Skeletal muscle satellite cell (primary cell): ENCODE measurements at regions not wholly inside any gene's neighbourhood (a gene's known extent, or its start where the extent isn't known, plus 50 kb on each side); places are given as distances from the start of the nearest gene placed in this dataset. TPM values are rescaled to one million over a fixed set of nuclear protein-coding genes. Genes with fewer than 3 reads are reported as not detected.

ENCODE experiments used
- H3K27me3 ChIP-seq: 2 replicates; pipeline ENCODE4 v1.7.0; 2013; ENCODE audit warnings: low read length; ENCODE audit not compliant: control insufficient read depth, insufficient read depth
- H3K36me3 ChIP-seq: 2 replicates; pipeline ENCODE4 v1.7.0; 2013; ENCODE audit warnings: mild to moderate bottlenecking, control low read depth, low read length; ENCODE audit not compliant: insufficient read depth
- H3K4me1 ChIP-seq: 2 replicates; pipeline ENCODE4 v1.7.0; 2013; ENCODE audit warnings: low read length; ENCODE audit not compliant: control insufficient read depth, insufficient read depth
- H3K4me2 ChIP-seq: 2 replicates; pipeline ENCODE4 v1.7.0; 2013; ENCODE audit warnings: mild to moderate bottlenecking, low read length
- H3K4me3 ChIP-seq: 2 replicates; pipeline ENCODE4 v1.7.0; 2013; ENCODE audit warnings: low read length
- H3K9ac ChIP-seq: 2 replicates; pipeline ENCODE4 v1.7.0; 2013; ENCODE audit warnings: mild to moderate bottlenecking, low read depth, low read length, moderate library complexity
- H3K9me3 ChIP-seq: replicated peaks from 2 replicates; pipeline ENCODE4 v1.7.0; 2013; ENCODE audit warnings: mild to moderate bottlenecking, control low read depth, low read length
- small RNA-seq: library from RNA; depleted of rRNA; stranded (forward); fragments of <200 nt; gene quantifications from one replicate; pipeline ENCODE3, GENCODE V24; 2012

DNA sequence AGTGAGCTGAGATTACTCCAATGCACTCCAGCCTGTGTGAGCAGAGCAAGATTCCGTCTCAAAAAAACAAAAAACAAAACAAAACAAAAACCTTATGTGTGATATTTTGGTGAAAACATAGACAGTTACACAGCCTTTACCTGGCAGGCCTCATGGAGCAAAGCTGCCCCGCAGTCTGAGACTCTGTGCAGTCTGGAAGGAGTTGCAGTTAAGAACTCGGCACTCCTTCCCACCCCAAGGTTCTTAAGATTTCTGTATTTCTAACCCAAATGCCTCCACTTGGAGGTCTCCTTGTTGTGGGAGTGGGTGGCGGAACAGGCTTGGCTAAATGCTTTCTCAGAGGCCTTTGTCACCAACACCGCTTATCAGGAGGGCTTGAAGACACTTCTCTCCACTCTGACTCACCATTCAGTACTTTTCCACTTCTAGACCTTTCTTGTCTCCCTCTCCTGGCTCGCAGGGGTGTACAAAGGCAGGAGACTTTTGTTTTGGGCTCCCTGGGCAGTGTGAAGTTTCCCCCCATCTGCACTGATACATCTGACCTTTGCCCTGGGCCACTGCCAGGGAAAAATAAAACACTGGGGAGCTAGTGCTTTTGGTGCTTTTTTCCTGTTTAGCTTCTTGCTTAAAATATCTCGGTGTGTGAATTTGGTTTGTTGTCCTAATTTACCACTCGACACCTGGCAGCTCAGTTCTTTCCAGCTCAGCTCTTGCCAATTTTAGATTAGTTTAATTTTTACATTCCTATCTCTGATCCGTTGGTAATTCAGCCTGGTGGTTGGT lies 51.3 kb upstream of the MAGI2 start:
- no peaks in the 10 kb centered on the region for H3K27me3 ChIP-seq
- H3K9ac ChIP-seq: no peak overlapping the region
- H3K36me3 ChIP-seq: no peaks in the 10 kb centered on the region
- H3K4me3 ChIP-seq: no peak overlapping the region
- no peak overlapping the region for H3K4me2 ChIP-seq
- no peaks in the 10 kb centered on the region for H3K9me3 ChIP-seq
- H3K4me1 ChIP-seq: peaks cover 19% of the 10 kb centered on the region

Small RNA genes in the stretch of these regions (small RNA-seq; reads per million reads assigned to genes)
- gene RNA5SP234: not detected
- not detected for gene RNU6-849P
